ENCODE measurements at regions not wholly inside any gene's neighbourhood (a gene's known extent, or its start where the extent isn't known, plus 50 kb on each side); places are given as distances from the start of the nearest gene placed in this dataset.

DNA sequence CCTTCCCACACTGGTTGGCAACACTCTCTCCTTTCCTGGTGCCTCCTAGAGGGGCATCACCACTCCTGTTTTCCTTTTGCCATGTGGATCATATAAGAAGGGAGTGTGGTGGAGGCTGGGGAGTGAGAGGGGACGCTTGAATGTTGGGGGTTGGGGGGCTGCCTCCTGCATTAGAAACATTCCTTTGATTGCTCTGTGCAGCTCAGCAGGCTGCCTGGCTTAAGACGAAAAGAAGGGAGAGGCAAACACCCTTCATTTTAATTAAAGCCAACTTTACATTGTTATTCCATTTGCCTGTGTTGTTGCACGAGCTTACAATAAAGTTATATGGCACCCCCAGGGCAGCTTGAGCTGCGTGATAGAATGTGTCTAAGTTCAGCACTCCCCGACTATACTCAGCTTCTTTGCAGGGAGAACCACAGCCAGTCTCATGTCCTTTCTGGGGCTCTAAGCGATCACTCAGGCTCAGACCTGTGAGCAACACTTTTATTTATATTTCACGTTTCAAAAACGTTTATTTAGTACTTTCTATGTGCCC, 57.4 kb downstream of the FOXD2 start:
- TF ChIP-seq, protein P1, sequence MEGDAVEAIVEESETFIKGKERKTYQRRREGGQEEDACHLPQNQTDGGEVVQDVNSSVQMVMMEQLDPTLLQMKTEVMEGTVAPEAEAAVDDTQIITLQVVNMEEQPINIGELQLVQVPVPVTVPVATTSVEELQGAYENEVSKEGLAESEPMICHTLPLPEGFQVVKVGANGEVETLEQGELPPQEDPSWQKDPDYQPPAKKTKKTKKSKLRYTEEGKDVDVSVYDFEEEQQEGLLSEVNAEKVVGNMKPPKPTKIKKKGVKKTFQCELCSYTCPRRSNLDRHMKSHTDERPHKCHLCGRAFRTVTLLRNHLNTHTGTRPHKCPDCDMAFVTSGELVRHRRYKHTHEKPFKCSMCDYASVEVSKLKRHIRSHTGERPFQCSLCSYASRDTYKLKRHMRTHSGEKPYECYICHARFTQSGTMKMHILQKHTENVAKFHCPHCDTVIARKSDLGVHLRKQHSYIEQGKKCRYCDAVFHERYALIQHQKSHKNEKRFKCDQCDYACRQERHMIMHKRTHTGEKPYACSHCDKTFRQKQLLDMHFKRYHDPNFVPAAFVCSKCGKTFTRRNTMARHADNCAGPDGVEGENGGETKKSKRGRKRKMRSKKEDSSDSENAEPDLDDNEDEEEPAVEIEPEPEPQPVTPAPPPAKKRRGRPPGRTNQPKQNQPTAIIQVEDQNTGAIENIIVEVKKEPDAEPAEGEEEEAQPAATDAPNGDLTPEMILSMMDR (conservative IDR thresholded peaks at IDR 0.05; ENCODE audit: low read depth, low read length), result no peak
- no peak for TF ChIP-seq EZH2 (IDR thresholded peaks at IDR 0.05; ENCODE audit: low read length, unreplicated experiment)
- TF ChIP-seq EZH2phosphoT487 (IDR thresholded peaks at IDR 0.05; ENCODE audit: borderline replicate concordance, low read length), result no peak
